GM21360 (cell line): ENCODE measurements at regions not wholly inside any gene's neighbourhood (a gene's known extent, or its start where the extent isn't known, plus 50 kb on each side); places are given as distances from the start of the nearest gene placed in this dataset.

ENCODE experiments used
- ATAC-seq: cut with Tn5 transposase; IDR thresholded peaks from one replicate; pipeline ENCODE4 v1.9.1; 2021; ENCODE audit warnings: mild to moderate bottlenecking, moderate library complexity; ENCODE audit not compliant: unreplicated experiment

DNA sequence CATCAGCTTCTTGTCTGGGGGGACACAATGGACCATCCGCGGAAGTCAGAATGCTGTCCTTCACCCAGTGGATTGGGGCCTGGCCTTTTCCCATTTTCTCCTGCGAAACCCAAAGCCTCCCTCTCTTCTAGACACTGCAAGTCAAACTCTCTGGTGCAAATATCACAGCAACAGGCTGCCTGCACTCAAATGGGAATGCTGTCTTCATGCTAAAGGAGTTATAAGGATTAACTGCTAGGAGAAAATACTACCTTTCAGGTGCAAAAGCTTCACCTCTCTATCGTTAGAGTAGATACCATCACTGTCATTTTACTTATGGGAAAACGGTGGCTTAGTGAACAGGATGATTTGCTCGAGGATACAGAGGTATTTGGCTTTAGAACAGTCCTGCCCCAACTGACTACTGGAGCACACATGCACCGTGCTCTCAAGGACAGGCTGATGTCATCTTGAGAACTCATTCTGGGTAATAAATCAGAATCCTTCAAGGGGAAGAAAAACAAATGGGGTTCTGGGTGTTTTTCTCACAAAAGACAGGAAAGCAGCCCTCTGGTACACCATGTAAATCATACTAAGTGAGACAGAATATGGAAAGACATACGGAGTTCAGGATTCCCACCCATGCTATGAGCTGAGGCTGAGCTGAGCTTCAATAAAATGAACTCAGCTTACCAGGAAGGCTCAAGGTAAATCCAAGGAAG is 100.9 kb downstream of the SAMD9 start:
- no peak for ATAC-seq

GRCh38 chr7:93015779-93016481 is 101.8 kb downstream of the SAMD9 start:
- no peak for ATAC-seq

- no peak for ATAC-seq
Observed at GRCh38 chr7:93015101-93015778, 102.5 kb downstream of the SAMD9 start.

GRCh38 chr7:93014410-93014809 is 103.4 kb downstream of the SAMD9 start:
- no peak for ATAC-seq

DNA sequence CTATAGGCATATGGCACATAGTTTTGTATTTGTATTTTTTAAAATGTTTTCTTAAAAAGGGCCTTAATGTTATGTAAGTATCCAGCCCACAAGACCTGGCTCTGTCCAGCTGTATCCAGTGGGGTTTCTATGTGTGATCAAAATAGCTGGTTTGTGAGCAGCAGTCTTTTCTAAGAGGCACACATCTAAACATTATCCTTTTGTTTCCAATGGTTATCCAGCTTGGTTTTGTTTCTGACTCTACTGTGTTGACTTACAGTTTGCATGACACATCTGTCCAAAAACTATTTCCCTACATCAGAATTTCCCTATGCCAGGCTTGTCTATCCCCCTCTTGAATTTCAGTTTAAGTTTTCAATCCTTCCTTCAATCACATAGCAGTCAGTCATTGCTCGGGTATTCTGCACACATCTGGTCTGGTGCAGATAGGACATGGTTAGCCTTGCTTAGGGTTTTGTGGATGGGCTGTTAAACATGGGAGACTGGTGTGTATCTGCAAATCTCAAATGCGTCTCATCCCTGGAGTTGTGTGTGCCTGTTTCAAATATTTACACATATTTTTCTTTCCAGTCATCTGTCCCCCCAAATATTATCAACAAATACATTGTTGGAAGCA is 104.2 kb downstream of the SAMD9 start:
- no peak for ATAC-seq

GRCh38 chr7:93011351-93012294 is 106.2 kb downstream of the SAMD9 start:
- ATAC-seq = no peak

GRCh38 chr7:93008833-93009232 is 108.9 kb downstream of the SAMD9 start:
- no peak for ATAC-seq

- ATAC-seq = no peak
Observed at GRCh38 chr7:93006480-93007095, 111.2 kb downstream of the SAMD9 start.

- ATAC-seq = no peak
Observed at GRCh38 chr7:93004906-93005305, 112.9 kb downstream of the SAMD9 start.

DNA sequence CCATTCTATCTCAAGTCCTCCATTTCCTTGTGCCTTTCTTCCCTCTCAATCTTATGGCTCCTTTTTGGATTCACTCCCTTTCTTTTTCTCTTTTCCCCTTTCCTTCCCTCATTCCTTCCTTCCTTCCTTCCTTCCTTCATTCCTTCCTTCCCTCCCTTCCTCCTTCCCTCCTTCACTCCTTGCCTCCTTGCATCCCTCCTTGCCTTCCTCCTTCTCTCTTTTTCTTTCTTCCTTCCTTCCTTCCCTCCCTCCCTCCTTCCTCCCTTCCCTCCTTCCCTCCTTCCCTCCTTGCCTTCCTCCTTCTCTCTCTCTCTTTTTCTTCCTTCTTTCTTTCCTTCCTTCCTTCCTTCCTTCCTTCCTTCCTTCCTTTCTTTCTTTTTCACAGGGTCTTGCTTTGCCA is 120.1 kb downstream of the SAMD9 start:
- ATAC-seq = no peak

GRCh38 chr7:92997152-92997551 is 120.6 kb downstream of the SAMD9 start:
- no peak for ATAC-seq

DNA sequence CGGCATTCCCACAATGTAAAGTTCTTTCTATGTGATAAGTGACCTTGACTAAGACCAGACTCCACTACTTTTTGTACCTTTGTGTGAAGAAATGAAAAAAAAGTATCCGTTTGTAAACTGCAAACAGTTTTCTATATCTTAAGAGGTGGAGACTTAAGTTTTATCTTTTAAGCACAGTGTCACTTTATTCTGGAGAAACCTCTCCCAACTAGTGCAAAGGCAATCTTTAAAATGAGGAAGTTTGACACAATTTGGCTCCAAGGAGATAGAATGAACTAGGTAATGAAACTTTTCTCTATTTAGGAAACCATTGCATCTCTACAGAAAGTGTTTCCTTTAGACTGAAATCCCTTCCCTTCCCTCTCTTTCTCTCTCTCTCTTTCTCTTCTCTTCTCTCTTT is 122.9 kb downstream of the SAMD9 start:
- ATAC-seq = no peak

DNA sequence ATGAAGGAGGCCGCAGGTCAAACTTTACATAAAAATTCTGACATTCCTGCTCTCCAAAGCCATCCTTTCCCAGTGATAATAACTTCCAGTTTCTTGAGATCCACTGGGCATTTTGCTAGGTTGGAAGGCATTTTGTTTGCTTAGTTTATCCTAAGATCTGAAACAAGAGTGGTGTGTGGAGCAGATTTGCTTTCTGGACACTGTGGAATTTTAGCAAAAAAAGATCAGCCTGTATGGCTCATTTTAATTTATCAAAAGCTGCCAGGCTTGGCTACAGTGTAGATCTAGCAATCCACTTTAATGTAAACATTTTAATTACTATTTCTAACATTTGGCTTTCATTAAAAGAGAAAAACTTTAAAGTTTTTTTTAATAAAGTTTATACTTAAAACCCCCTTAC is 124.8 kb downstream of the SAMD9 start:
- no peak for ATAC-seq

- no peak for ATAC-seq
Observed at GRCh38 chr7:92992483-92992882, 125.3 kb downstream of the SAMD9 start.

- ATAC-seq = no peak
Observed at GRCh38 chr7:92991190-92991589, 126.6 kb downstream of the SAMD9 start.

GRCh38 chr7:92988941-92989545 is 128.7 kb downstream of the SAMD9 start:
- no peak for ATAC-seq

DNA sequence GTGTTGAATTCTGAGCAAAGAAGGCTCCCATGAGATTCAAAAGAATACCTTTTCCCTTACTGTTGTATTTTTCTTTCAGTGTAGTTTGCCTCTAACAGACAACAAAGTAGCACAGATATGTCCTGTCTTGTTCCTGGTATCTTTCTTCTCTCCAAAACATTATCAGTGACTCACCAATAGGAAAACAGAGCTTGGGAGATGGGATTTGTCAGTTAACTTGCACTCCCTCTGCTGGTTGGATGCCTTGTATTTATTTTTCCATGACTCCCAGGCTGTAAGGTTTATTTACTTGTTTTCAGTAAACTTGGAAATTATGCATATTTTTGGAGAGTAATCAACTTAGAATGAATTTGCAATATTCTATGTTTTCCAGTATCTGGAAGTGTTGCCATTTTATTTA is 129.7 kb downstream of the SAMD9 start:
- no peak for ATAC-seq

GRCh38 chr7:92987538-92987937 is 130.2 kb downstream of the SAMD9 start:
- no peak for ATAC-seq

GRCh38 chr7:92987095-92987494 is 130.7 kb downstream of the SAMD9 start:
- ATAC-seq = no peak

DNA sequence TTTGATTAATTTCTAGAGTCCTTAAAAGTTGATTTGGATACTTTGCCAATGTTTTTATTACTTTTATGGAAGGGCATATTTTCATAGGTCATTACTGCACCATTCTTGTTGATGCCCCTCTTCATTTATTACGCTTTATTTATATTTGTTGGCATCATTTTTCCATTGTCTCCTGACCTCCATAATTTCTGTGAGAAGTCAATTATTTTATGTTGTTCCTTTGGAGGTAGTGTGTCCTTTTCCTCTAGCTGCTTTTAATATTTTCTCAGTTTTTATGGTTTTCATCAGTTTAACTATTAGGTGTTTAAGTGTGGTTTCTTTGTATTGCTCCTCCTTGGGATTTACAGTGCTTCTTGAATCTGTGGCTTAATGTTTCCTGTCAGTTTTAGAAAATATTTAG is 134.9 kb downstream of the SAMD9 start:
- ATAC-seq = no peak
